HepG2 (cell line): ENCODE measurements at regions not wholly inside any gene's neighbourhood (a gene's known extent, or its start where the extent isn't known, plus 50 kb on each side); places are given as distances from the start of the nearest gene placed in this dataset.

Source experiments
- ATAC-seq: fragments of 200-7000 bp; cut with Tn5 transposase; 3 replicates; pipeline ENCODE4 v1.9.1; 2020; ENCODE audit warnings: mild to moderate bottlenecking, moderate library complexity
- BruUV-seq: library from RNA; stranded (reverse); fragments of 400-500 nt; replicated peaks from 2 replicates; lab custom pipeline; 2021; lab: Mats Ljungman, UMichigan
- CTCF ChIA-PET: fragments of 300-600 bp; formaldehyde crosslinking; extraction: SDS; loops from one replicate; lab custom pipeline; 2021; ENCODE audit warnings: low total read pairs, inconsistent platforms, low intra/inter-chr PET ratio; lab: Yijun Ruan, JAX
- POLR2A ChIA-PET: fragments of 350-600 bp; sonication (Branson Sonifier 250); formaldehyde crosslinking; loops from one replicate; lab custom pipeline; 2020; ENCODE audit warnings: antibody characterized with exemption, inconsistent platforms; lab: Yijun Ruan, JAX
- DNase-seq: peaks from one replicate; pipeline ENCODE4 v3.0.0-alpha.2; 2015; ENCODE audit warnings: low spot score
- FAIRE-seq: peaks from 3 replicates; lab custom pipeline; 2011; peaks lifted over from hg19 to GRCh38; lab: Jason Lieb, UNC
- H2AFZ ChIP-seq: one replicate; pipeline ENCODE4 v1.6.1; 2011; ENCODE audit warnings: low read length, inconsistent platforms
- H3K27ac ChIP-seq: fragments of 300-600 bp; 3 replicates; pipeline ENCODE4 v1.8.0; 2011; ENCODE audit warnings: mixed run types, mild to moderate bottlenecking, mixed read lengths, low read length, inconsistent platforms; ENCODE audit not compliant: insufficient read depth; ENCODE audit errors: extremely low read length
- H3K27me3 ChIP-seq, 2 experiments: fragments of 200-600 bp in 1 of 2; 2 replicates in 1 of 2; 3 replicates in 1 of 2; pipeline versions ENCODE4 v1.6.0 to v1.8.0; 2011; ENCODE audit warnings: low read length in 2 of 2, mild to moderate bottlenecking in 2 of 2, moderate library complexity in 2 of 2, inconsistent platforms in 1 of 2; ENCODE audit not compliant: insufficient read depth in 2 of 2, control insufficient read depth in 1 of 2
- H3K36me3 ChIP-seq, 2 experiments: fragments of 200-600 bp in 1 of 2; replicated peaks in 1 of 2; 2 replicates in 1 of 2; 3 replicates in 1 of 2; pipeline versions ENCODE4 v1.5.1 to v1.8.0; 2011; ENCODE audit warnings: low read length in 2 of 2, inconsistent platforms in 1 of 2; ENCODE audit not compliant: insufficient read depth in 2 of 2, control insufficient read depth in 1 of 2
- H3K4me1 ChIP-seq: 2 replicates; pipeline ENCODE4 v1.5.1; 2012; ENCODE audit warnings: low read length, inconsistent platforms; ENCODE audit not compliant: insufficient read depth
- H3K4me2 ChIP-seq: 2 replicates; pipeline ENCODE4 v1.6.0; 2011; ENCODE audit warnings: low read depth, low read length, inconsistent platforms
- H3K4me3 ChIP-seq, 3 experiments: fragments of 200-600 bp in 1 of 3; sonication (generic), shearing (Covaris generic) in 1 of 3; replicated peaks in 1 of 3; 2 replicates each; pipeline ENCODE4 v1.5.1; 2011 to 2016; ENCODE audit warnings: low read length in 3 of 3, inconsistent platforms in 2 of 3, low read depth in 2 of 3, mild to moderate bottlenecking in 2 of 3, control low read depth in 1 of 3, mixed read lengths in 1 of 3; ENCODE audit not compliant: insufficient read depth in 1 of 3
- H3K79me2 ChIP-seq: one replicate; pipeline ENCODE4 v1.6.1; 2011; ENCODE audit warnings: low read length, inconsistent platforms; ENCODE audit not compliant: insufficient read depth
- H3K9ac ChIP-seq: 2 replicates; pipeline ENCODE4 v1.6.0; 2011; ENCODE audit warnings: mild to moderate bottlenecking, low read depth, low read length, inconsistent platforms; ENCODE audit not compliant: insufficient read depth
- H3K9me3 ChIP-seq: 2 replicates; pipeline ENCODE4 v1.5.1; 2012; ENCODE audit warnings: mild to moderate bottlenecking, low read length
- H4K20me1 ChIP-seq: 2 replicates; pipeline ENCODE4 v1.6.0; 2011; ENCODE audit warnings: inconsistent platforms, mild to moderate bottlenecking, low read length, moderate library complexity; ENCODE audit not compliant: insufficient read depth
- ARID4A ChIP-seq: sonication (generic); formaldehyde crosslinking; IDR thresholded peaks from 2 replicates; pipeline ENCODE4 v1.5.0; 2020; ENCODE audit warnings: mild to moderate bottlenecking, missing genetic modification reagents, borderline replicate concordance
- ARNT ChIP-seq: fragments of 450-650 bp; IDR thresholded peaks from 2 replicates; pipeline ENCODE4 v1.6.1; 2017
- ERF ChIP-seq: IDR thresholded peaks from 2 replicates; pipeline ENCODE4 v1.6.1; 2018; ENCODE audit warnings: missing biosample characterization, missing genetic modification reagents
- GPN1 ChIP-seq: sonication (generic); formaldehyde crosslinking; IDR thresholded peaks from 2 replicates; pipeline ENCODE4 v1.5.1; 2020; ENCODE audit warnings: missing genetic modification reagents, borderline replicate concordance
- KDM4B ChIP-seq: sonication (generic); formaldehyde crosslinking; IDR thresholded peaks from 2 replicates; pipeline ENCODE4 v1.4.0; 2020; ENCODE audit warnings: missing genetic modification reagents
- ONECUT2 ChIP-seq: sonication (generic); formaldehyde crosslinking; IDR thresholded peaks from 2 replicates; pipeline ENCODE4 v1.4.0; 2020; ENCODE audit warnings: missing genetic modification reagents
- SATB2 ChIP-seq: sonication (generic); formaldehyde crosslinking; IDR thresholded peaks from 2 replicates; pipeline ENCODE4 v1.5.0; 2020; ENCODE audit warnings: missing genetic modification reagents
- SIX1 ChIP-seq: sonication (generic); formaldehyde crosslinking; IDR thresholded peaks from 2 replicates; pipeline ENCODE4 v1.4.0; 2020; ENCODE audit warnings: missing genetic modification reagents, borderline replicate concordance
- STAG1 ChIP-seq: sonication (generic); formaldehyde crosslinking; IDR thresholded peaks from 2 replicates; pipeline ENCODE4 v1.4.0; 2020; ENCODE audit warnings: missing genetic modification reagents
- SYNCRIP ChIP-seq: fragments of 200-400 bp; formaldehyde crosslinking; IDR thresholded peaks from 2 replicates; pipeline ENCODE4 v1.6.1; 2018; ENCODE audit warnings: mild to moderate bottlenecking, low read depth, low read length; ENCODE audit not compliant: insufficient read depth
- ZBTB2 ChIP-seq: sonication (generic); formaldehyde crosslinking; IDR thresholded peaks from 2 replicates; pipeline ENCODE4 v1.8.0; 2022; ENCODE audit warnings: low read depth, missing genetic modification reagents
- ZBTB38 ChIP-seq: sonication (generic); formaldehyde crosslinking; IDR thresholded peaks from 2 replicates; pipeline ENCODE4 v1.5.1; 2020; ENCODE audit warnings: mild to moderate bottlenecking, missing genetic modification reagents
- ZNF205 ChIP-seq: IDR thresholded peaks from 2 replicates; pipeline ENCODE4 v1.6.1; 2018; ENCODE audit warnings: missing biosample characterization, missing genetic modification reagents
- ZNF766 ChIP-seq: sonication (generic); formaldehyde crosslinking; IDR thresholded peaks from 2 replicates; pipeline ENCODE4 v1.5.0; 2020; ENCODE audit warnings: missing genetic modification reagents, borderline replicate concordance
- ZNF800 ChIP-seq: sonication (generic); formaldehyde crosslinking; IDR thresholded peaks from 2 replicates; pipeline ENCODE4 v1.4.0; 2020; ENCODE audit warnings: missing genetic modification reagents
- WGBS: methylation state at CpG from one replicate; pipeline ENCODE4 v1.1.6; 2017; ENCODE audit warnings: low lambda C conversion rate; 5-methylcytosine and 5-hydroxymethylcytosine counted together
- in situ Hi-C: cut with HindIII; loops from 2 replicates; pipeline ENCODE4 v1.10.0; 2017; ENCODE audit warnings: low pct_unique_long_range_greater_than_20kb; ENCODE audit not compliant: extremely low pct_ligation_motif_present
- intact Hi-C: fragments of 100-400 bp; cut with micrococcal nuclease; formaldehyde crosslinking; loops from one replicate; pipeline ENCODE4 v1.10.0; 2022; ENCODE audit not compliant: unreplicated experiment

GRCh38 chr4:189215574-189215973 is 725.1 kb upstream of the FRG1 start:
- Histone ChIP-seq H3K4me2 (no peak overlapping the region), H3K27ac (no peak overlapping the region), H3K9me3 (no peaks in the 10 kb centered on the region), H3K36me3 (no peaks in the 10 kb centered on the region), H3K9ac (no peak overlapping the region), H3K4me1 (no peaks in the 10 kb centered on the region), H4K20me1 (no peaks in the 10 kb centered on the region), H3K79me2 (no peaks in the 10 kb centered on the region), H3K4me3 (no peak overlapping the region), H3K27me3 (no peaks in the 10 kb centered on the region), H2AFZ (no peak overlapping the region)
- intact Hi-C loops (no loop called here), in situ Hi-C loops (no loop called here)
- ChIA-PET POLR2A (no interaction called here), CTCF (no interaction called here)
- no peak for ATAC-seq
- no peak for DNase-seq
- no TSS peak for BruUV-seq
- FAIRE-seq, result no peak
- WGBS, result 30% methylated on average over 3 of the region's 3 CpGs
- TF ChIP-seq ZNF800 (CRISPR knock-in tag) (no peak), ONECUT2 (CRISPR knock-in tag) (no peak), ZNF205 (no peak), SIX1 (CRISPR knock-in tag) (no peak), ZBTB38 (no peak), GPN1 (CRISPR knock-in tag) (no peak), SYNCRIP (no peak), ARID4A (no peak), STAG1 (CRISPR knock-in tag) (no peak), ZBTB2 (CRISPR knock-in tag) (no peak), ERF (CRISPR knock-in tag) (no peak), KDM4B (CRISPR knock-in tag) (no peak), ZNF766 (CRISPR knock-in tag) (no peak), ARNT (no peak), SATB2 (no peak)
